ENCODE measurements at regions not wholly inside any gene's neighbourhood (a gene's known extent, or its start where the extent isn't known, plus 50 kb on each side); places are given as distances from the start of the nearest gene placed in this dataset.

- TF ChIP-seq POLR2A (IDR thresholded peaks at IDR 0.05) (no peak), CTCF (IDR thresholded peaks at IDR 0.05) (no peak)
Measured at GRCh38 chr14:82520765-82521164, 987.1 kb upstream of the SEL1L start.
